ENCODE measurements at regions not wholly inside any gene's neighbourhood (a gene's known extent, or its start where the extent isn't known, plus 50 kb on each side); places are given as distances from the start of the nearest gene placed in this dataset.

DNA sequence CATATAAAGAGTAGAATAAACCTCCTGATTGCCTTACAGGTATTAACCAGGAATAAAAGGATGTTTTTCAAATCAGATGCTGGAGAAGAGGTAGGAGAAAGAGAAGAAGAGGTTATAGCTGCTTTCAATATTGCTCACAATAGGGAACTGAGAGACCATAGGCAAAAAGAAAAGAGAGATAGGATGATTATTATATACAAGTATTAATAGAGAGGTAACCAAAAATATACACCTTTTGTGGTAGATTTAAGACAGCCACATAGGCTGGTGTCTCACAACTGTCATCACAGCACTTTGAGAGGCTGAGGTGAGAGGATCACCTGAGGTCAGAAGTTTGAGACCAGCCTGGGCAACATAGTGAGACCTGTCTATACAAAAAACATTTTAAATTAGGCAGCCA lies 119.7 kb downstream of the PSMG1 start:
- Histone ChIP-seq H3K36me3 (ENCODE audit: control insufficient read depth, insufficient read depth, low read length) (no peaks in the 10 kb centered on the region), H3K27ac (ENCODE audit: low read length) (no peak overlapping the region)

DNA sequence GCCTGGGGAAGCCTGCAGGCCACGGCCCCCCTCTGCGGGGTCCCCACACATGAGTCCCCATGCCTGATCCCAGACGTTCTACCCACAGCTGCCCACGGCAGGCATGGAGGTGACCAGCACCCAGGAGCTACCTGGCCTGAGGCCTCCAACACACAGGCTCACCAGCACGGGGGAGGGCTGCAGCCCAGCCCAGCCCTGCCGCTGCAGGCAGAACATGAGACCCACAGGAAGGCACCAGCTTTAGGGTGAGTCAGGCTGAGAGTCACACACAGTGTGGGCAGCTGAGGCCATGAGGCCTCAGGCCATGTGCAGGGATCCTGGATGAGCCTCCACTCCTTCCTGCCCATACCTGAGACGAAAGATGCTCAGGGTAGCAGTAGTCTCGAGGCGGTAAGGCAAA lies 121.1 kb downstream of the PSMG1 start:
- Histone ChIP-seq H3K27me3 (ENCODE audit: control insufficient read depth, insufficient read depth, low read length) (no peaks in the 10 kb centered on the region), H3K4me3 (ENCODE audit: low read length) (no peak overlapping the region), H3K4me1 (ENCODE audit: control insufficient read depth, insufficient read depth, low read length) (no peaks in the 10 kb centered on the region), H3K27ac (ENCODE audit: low read length) (no peak overlapping the region), H3K36me3 (ENCODE audit: control insufficient read depth, insufficient read depth, low read length) (no peaks in the 10 kb centered on the region), H3K9me3 (ENCODE audit: control insufficient read depth, insufficient read depth, low read length) (no peaks in the 10 kb centered on the region)
- Mint-ChIP-seq H3K4me1 (no peaks in the 10 kb centered on the region), H3K27ac (no peak overlapping the region), H3K9me3 (no peaks in the 10 kb centered on the region), H3K36me3 (no peaks in the 10 kb centered on the region), H3K27me3 (ENCODE audit: low read depth in 2 of 2) (peaks cover 0 to 3% of the 10 kb centered on the region in 2 donors), H3K4me3 (no peak overlapping the region)
- intact Hi-C loops (cut with micrococcal nuclease), result no loop called here
- 89% methylated on average over 9 of the region's 9 CpGs for WGBS (ENCODE audit: insufficient coverage)
- TF ChIP-seq, protein P1, sequence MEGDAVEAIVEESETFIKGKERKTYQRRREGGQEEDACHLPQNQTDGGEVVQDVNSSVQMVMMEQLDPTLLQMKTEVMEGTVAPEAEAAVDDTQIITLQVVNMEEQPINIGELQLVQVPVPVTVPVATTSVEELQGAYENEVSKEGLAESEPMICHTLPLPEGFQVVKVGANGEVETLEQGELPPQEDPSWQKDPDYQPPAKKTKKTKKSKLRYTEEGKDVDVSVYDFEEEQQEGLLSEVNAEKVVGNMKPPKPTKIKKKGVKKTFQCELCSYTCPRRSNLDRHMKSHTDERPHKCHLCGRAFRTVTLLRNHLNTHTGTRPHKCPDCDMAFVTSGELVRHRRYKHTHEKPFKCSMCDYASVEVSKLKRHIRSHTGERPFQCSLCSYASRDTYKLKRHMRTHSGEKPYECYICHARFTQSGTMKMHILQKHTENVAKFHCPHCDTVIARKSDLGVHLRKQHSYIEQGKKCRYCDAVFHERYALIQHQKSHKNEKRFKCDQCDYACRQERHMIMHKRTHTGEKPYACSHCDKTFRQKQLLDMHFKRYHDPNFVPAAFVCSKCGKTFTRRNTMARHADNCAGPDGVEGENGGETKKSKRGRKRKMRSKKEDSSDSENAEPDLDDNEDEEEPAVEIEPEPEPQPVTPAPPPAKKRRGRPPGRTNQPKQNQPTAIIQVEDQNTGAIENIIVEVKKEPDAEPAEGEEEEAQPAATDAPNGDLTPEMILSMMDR (IDR thresholded peaks at IDR 0.05), result no peak
- DNase-seq, result no peak
- no peak for ATAC-seq

More for the DNA sequence above, 119.7 kb downstream of the PSMG1 start:
- no peak overlapping the region for H3K4me3 ChIP-seq (ENCODE audit: low read length)
- Mint-ChIP-seq H3K27ac (no peak overlapping the region), H3K36me3 (no peaks in the 10 kb centered on the region), H3K27me3 (ENCODE audit: low read depth in 2 of 2) (peaks cover 0 to 3% of the 10 kb centered on the region in 2 donors), H3K4me3 (no peak overlapping the region), H3K4me1 (no peaks in the 10 kb centered on the region), H3K9me3 (no peaks in the 10 kb centered on the region)
- TF ChIP-seq, protein P1 (IDR thresholded peaks at IDR 0.05), result no peak
- intact Hi-C loops (cut with micrococcal nuclease), result no loop called here
- H3K4me1 ChIP-seq (ENCODE audit: control insufficient read depth, insufficient read depth, low read length), result no peaks in the 10 kb centered on the region
- no peak for DNase-seq
- no peak for ATAC-seq
- no peaks in the 10 kb centered on the region for H3K27me3 ChIP-seq (ENCODE audit: control insufficient read depth, insufficient read depth, low read length)
- no peaks in the 10 kb centered on the region for H3K9me3 ChIP-seq (ENCODE audit: control insufficient read depth, insufficient read depth, low read length)

DNA sequence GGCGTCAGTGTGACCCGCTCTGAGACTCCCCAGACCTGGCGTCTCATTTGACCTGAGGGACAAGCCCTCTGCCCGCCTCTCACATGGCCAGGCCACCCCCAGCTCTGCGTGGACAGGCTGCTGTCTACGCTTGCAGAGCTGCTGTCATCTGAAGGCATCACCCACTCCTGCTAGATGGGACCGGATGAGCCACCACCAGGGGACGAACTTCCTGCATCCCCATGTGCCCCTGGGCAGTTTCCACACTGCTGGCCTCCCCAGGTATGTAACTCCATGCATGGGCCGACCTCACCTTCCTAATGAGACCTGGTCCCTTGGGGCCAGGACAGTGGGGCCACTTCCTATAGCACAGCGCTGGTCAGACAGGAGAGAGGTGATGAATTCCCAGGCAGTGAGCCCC lies 121.5 kb downstream of the PSMG1 start:
- H3K27ac ChIP-seq (ENCODE audit: low read length), result no peak overlapping the region
- H3K27ac Mint-ChIP-seq, result no peak overlapping the region
- TF ChIP-seq, protein P1 (IDR thresholded peaks at IDR 0.05), result no peak
- H3K36me3 ChIP-seq (ENCODE audit: control insufficient read depth, insufficient read depth, low read length), result no peaks in the 10 kb centered on the region
- H3K4me1 ChIP-seq (ENCODE audit: control insufficient read depth, insufficient read depth, low read length), result no peaks in the 10 kb centered on the region
- H3K27me3 Mint-ChIP-seq (ENCODE audit: low read depth in 2 of 2), result peaks cover 0 to 3% of the 10 kb centered on the region in 2 donors
- H3K27me3 ChIP-seq (ENCODE audit: control insufficient read depth, insufficient read depth, low read length), result no peaks in the 10 kb centered on the region
- intact Hi-C loops (cut with micrococcal nuclease), result no loop called here
- DNase-seq (no peak), ATAC-seq (no peak)
- H3K4me3 ChIP-seq (ENCODE audit: low read length), result no peak overlapping the region
- H3K9me3 ChIP-seq (ENCODE audit: control insufficient read depth, insufficient read depth, low read length), result no peaks in the 10 kb centered on the region
- H3K4me3 Mint-ChIP-seq, result no peak overlapping the region
- H3K36me3 Mint-ChIP-seq, result no peaks in the 10 kb centered on the region
- WGBS (ENCODE audit: insufficient coverage), result 91% methylated on average over 10 of the region's 10 CpGs
- no peaks in the 10 kb centered on the region for H3K9me3 Mint-ChIP-seq
- H3K4me1 Mint-ChIP-seq, result no peaks in the 10 kb centered on the region

DNA sequence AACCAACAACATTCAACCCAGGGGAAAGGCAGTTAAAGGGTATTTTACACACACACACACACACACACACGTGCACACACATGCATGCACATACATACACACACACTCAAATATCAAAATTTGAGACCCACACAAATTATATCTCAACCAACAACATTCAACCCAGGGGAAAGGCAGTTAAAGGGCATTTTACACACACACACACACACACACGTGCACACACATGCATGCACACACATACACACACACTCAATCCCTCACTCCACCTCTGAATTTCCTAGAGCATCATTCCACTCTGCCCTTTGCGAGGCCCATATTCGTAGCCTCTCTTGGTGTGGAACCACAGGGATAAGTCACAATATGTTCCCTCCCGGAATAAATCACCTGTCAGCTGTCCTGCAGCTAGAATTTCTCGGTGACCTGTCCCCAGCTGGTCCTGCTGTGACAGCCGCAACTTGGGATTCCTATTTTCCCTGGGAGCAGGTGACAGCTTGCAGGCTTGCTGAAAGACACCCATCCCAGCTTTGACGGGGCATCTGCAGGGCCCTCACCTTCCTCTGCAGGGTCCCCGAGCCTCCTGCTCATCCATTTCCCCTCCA lies 122.7 kb downstream of the PSMG1 start:
- Histone ChIP-seq H3K27me3 (ENCODE audit: control insufficient read depth, insufficient read depth, low read length) (no peaks in the 10 kb centered on the region), H3K27ac (ENCODE audit: low read length) (no peak overlapping the region), H3K9me3 (ENCODE audit: control insufficient read depth, insufficient read depth, low read length) (no peaks in the 10 kb centered on the region), H3K4me1 (ENCODE audit: control insufficient read depth, insufficient read depth, low read length) (no peaks in the 10 kb centered on the region), H3K4me3 (ENCODE audit: low read length) (no peak overlapping the region), H3K36me3 (ENCODE audit: control insufficient read depth, insufficient read depth, low read length) (no peaks in the 10 kb centered on the region)
- H3K9me3 Mint-ChIP-seq, result no peaks in the 10 kb centered on the region
- H3K36me3 Mint-ChIP-seq, result no peaks in the 10 kb centered on the region
- no peak overlapping the region for H3K4me3 Mint-ChIP-seq
- DNase-seq (no peak), ATAC-seq (no peak)
- H3K4me1 Mint-ChIP-seq, result no peaks in the 10 kb centered on the region
- intact Hi-C loops (cut with micrococcal nuclease), result no loop called here
- H3K27me3 Mint-ChIP-seq (ENCODE audit: low read depth in 2 of 2), result peaks cover 2 to 9% of the 10 kb centered on the region in 2 donors
- no peak overlapping the region for H3K27ac Mint-ChIP-seq
- TF ChIP-seq, protein P1 (IDR thresholded peaks at IDR 0.05), result no peak
- 80% methylated on average over 9 of the region's 9 CpGs for WGBS (ENCODE audit: insufficient coverage)
